HG03066 (cell line): ENCODE measurements at regions not wholly inside any gene's neighbourhood (a gene's known extent, or its start where the extent isn't known, plus 50 kb on each side); places are given as distances from the start of the nearest gene placed in this dataset.

ENCODE experiments used
- ATAC-seq: cut with Tn5 transposase; IDR thresholded peaks from one replicate; pipeline ENCODE4 v1.9.1; 2021; ENCODE audit warnings: low read depth; ENCODE audit not compliant: unreplicated experiment

DNA sequence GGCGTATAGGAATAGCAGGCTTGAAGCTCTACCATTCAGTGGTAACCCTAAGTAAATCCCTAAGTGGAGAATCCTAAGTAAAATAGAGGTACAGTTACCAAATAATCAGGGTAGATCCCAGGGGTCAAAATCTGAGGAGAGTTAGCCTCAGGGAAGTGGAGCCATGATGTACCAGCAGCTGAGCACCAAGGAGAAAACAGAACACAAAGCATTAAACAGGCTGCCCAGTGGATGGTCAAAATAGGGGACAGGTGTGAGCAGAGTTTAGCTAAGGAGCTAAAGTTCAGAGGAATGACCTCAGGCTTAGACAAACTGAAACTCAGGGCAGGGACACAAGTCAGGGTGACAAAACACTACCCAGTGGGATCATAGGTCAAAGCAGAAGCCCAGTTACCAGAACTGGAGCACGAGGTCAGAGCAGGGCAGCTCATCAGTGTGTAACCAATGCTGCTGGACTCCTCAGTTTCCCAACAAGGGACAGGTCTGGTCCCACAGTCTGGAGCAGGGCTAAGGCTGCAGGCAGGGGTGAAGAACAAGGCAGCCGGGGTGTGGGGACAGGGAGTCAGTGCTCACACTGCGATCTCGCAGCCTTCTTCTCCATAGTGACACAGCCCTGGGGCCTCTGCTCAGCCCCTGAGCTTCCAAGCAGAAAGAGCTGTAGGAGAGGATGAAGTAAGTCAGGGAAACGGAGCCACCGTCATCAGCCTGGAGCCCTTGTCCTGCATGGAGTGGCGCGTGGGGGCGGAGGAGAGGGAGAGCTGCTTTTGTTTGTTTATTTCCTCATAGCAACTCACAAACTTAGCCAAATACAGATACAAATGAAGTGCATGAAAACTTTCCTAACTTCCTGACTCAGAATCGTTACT is 264.0 kb downstream of the MREG start:
- no peak for ATAC-seq

DNA sequence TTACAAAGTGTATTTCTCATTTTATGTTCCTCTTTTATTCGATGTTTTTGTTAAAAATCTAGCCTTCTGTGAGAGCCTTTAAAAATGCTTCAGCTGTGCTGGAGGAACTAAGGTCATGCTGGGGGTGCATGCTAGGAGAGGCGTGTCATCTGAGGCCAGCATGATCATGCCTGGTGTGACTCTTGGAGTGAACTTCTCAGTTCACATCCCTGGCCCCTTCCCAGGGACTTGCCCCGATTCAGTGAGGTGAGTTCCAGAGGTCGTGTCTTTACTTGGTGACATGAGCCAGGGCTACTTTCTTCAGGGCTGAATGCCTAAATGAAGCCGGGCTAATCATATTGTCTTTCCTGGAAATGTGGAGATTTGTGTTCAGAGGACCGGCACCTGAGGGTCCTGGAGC is 264.9 kb downstream of the MREG start:
- ATAC-seq = no peak

DNA sequence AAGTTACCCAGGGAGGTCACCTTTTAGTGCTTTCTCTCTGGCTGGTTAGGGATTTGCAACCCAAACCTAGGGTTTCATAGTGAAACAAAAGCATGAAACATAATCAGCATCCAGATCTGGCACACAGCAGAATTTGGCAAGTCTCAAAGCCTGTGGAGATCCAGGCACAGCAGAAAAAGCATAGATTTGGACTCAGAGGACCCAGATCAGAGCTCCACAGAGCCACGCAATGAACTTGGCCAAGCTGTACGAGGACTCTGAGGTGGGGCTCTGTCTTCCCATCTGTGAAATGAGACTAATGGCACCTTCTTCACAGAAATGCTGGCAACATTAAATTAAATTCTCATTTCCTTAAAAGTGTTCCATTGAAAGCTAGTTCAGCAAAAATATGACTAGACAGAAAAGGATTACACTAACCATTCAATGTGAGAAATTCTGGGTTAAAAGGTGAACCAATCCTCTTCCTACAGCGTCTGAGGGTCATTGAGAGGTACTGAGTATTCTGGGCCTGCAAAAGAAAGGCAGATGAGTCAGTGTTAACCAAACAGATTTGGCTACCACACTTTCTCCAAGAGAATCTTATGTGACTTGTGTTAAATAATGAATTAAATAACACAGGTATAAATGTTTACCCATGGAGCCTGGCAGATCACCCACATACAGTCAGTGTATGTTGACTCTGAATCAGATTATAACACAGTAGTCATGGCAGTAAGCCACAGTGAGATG is 266.3 kb downstream of the MREG start:
- no peak for ATAC-seq

DNA sequence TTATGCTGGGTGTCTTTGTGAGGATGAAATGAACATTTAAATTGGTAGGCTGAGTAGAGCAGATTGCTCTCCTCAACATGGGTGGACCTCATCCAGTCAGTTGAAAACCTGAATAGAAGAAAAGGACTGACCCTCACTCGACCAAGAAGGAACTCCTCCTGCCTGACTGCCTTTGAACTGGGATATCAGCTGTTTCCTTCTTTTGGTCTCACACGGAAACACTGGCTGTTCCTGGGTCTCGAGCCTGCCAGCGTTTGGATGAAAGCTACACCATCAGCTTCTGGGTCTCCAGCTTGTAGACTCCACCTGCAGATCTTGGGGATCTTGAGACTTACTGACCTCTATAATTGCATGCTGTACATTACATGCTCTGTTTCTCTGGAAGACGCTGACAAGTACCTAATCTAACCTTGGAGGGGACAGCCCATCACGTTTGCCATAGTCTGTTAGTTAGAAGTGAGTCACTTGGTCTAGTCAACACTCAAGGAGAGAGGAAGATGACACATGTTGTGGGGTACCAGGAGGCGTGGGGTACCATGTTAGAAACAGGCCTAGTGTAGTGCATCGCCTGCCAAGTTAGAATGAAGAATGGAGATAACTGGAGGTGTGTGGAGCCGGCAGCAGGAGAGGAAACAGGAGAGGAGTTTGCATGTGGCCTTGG is 267.0 kb downstream of the MREG start:
- ATAC-seq = no peak

DNA sequence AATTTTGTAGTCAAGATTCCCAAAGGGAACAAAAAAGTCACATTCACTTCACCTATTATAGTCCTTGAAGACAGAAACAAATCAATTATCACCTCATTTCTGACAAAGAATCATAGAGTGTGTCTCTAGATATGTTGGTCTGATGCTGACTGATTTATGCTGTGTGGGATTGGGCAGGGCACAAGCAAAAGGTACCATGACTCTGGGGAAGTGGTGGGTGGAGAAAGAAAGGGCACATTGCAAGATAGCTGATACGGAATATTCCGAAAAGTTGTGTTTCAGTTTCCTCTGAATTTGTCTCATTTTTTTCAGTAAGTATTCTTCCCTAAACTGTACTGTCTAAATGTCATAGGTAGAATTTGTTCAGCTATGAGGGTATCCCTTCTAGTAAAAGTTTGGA is 268.0 kb downstream of the MREG start:
- no peak for ATAC-seq

DNA sequence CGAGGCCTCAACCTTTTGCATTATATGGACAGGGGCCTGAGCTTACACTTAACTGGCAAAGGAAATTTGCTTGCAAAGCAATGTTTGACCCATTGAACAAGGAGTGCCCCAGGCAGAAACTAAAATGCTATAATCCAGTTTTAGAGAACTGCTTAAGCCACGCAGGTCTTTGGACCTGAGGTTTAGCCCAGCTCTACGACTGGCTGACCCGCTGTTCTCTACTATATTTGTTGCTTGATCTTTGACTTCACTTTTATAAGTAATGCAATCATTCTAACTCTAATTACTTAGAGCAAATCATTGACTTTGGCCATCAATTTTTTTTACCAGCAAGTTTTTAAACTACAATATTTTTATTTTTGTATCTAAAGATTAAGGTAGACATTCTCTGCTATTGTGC is 268.8 kb downstream of the MREG start:
- ATAC-seq = no peak

DNA sequence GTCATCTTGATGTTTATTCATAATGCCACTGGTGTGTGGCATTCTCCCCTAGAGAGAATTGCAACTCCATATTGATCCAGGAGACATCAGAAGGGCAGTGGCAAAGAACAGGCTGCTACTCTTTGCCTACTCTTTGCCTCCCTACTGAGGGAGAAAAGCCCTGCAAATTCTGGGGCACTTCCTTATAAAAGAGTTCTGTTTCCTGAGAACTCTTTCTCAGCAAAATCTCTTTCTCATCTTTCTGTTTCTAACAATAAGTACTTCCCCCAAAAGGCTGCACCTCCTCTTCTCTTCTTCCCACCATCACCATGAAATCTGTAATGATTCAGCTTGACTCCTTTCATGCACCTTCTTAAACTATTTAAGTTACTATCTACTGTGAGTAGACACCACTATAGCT is 270.3 kb downstream of the MREG start:
- no peak for ATAC-seq

DNA sequence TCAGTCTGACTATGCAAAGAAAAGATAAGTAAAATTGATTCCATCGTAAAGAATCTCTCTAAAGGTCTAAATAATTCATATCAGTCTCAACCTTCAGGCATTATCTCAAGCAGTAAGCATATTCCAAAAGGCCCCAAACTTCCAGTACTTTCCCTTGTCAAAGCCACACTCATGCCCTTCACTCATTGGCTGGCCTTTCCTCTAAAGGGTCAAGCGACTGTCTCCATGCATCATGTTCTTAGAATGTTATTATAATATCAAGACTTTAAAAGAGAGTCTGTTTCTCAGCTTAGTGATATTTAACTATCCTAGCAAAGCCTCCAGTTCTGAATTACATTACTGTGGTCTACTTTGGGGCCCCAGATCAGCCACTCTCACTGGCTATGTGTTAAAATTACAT is 271.3 kb downstream of the MREG start:
- no peak for ATAC-seq

DNA sequence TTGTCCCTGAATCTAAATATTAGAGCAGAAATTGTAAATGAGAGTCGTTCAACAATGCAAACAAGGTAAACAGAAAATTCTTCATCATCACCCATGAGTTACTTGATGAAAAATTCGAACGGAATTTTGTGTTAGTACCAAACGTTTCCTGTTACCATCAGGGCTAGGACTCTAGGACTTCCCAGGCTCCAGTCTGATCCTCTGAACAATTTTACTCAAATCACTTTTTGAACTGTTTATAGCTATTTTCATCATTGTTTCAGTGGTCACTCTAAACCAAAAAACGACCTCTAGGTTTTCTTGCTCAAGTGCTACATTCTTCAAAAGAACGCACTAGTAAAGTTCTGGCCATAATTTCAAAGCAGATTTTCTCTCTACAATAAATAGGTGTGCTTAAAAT is 273.3 kb downstream of the MREG start:
- no peak for ATAC-seq

DNA sequence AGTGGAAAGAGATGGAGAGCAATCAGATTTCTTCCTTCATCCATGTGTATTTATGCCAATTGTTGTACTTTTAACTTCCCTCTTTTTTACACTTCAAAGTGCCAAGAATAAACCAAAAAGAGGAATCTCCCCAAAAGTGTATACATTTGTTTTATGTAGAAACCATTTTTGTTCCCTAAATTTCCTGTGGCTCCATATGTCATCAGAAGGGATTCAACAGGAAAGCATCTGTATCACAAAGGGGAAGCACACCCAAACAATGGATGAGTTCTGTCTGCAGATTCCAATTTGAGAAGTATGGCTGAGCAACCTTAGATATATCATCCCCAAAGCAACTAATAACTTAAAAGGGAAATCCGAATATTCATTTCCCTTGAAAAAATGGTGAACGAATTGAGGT is 275.0 kb downstream of the MREG start:
- ATAC-seq = no peak

DNA sequence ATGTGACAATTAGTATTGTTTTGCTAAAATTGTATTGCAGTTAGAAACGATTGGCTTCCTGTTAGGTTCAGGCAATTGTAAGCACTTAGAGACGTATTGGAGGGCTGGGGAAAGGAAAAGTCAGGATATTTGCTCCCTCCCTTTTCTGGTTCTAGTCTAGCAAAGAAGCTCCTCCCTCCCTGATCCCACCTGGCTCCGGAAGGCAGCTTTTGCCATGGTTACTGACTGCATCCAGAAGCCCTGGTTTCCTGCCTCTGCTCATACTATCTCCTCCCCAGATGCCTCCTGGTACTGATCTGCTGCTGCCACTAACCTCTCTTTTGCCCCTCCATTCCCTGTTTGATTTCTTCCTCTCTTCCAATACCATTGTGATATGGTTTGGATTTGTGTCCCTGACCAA is 275.9 kb downstream of the MREG start:
- ATAC-seq = no peak

DNA sequence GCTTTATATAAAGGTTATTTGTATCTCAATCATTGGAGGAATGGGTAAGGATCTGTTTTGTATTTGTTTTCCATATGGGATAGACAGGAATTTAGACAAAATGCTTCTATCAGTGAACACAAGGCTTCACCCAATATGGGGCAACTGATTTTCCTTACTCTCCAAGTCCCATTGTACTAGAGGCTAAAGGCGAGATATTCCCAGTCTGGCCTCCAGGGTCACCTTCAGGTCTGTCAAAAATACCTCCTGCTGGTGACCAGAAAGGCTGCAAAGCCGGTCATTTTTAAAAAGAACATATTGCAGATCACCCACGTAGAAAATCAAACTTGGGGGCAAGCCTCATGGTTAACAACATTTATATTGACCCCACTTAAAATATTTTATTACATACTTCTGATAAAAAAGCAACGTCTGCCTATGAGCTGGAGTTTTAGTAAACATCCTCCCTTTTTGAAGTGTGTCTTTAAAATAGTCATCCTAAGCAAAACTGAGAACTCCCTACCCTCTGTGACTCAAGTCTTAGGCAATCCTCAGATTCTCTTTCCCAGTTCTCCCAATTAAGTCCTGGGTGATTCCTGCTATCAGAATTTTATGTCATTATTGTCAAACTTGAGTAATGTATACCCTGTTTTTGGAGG is 276.6 kb downstream of the MREG start:
- ATAC-seq = no peak

DNA sequence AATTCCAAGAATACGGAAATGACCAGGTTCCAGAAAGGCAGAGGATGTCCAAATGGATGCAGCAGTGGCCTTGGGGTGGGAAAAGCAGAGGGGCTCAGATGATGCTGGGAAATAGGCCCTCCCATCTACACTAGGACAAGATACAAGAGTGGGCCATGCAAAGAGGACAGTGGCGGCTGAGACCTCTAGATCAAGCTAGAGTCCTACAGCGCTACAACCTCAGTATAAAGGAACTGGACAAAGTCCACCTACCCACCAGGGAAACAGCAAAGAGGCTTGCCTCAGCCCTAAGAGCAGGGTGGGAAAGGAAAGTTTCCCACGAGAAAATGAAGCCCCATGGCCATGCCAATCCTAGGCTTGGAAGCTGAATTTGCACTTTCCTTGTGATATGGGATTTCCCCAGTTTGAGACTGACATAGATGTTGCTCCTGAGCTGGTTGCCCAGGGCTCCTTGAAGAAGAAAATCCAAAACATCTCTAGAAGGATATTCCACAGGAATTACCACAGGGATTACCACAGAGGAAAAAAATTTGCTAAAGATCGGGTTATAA is 282.2 kb downstream of the MREG start:
- ATAC-seq = no peak

DNA sequence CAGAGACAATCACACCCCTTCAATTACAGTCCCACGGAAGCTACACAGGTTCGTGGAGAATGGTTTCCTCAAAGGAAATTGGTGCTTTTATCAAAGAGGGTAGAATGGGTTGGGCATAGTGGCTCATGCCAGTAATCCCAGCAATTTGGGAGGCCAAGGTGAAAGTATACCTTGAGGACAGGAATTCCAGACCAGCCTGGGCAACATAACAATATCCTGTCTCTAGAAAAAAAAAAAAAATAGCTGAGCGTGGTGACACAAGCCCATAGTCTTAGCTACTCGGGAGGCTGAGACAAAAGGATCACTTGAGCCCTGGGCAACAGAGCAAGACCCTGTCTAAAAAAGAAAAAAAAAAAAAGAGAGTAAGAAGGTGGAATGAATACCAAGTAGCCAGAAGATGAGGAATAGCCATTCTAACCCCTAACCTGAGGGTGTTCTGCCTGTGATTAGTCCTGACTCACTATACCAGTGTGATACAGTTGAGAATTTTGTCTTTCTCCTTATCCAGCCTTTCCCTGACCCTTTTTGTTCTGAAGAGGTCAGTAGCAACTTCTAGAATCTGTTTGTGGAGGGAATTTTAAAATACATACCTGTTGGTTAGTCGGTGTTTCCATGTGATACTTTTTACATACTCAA is 283.2 kb downstream of the MREG start:
- ATAC-seq = no peak

DNA sequence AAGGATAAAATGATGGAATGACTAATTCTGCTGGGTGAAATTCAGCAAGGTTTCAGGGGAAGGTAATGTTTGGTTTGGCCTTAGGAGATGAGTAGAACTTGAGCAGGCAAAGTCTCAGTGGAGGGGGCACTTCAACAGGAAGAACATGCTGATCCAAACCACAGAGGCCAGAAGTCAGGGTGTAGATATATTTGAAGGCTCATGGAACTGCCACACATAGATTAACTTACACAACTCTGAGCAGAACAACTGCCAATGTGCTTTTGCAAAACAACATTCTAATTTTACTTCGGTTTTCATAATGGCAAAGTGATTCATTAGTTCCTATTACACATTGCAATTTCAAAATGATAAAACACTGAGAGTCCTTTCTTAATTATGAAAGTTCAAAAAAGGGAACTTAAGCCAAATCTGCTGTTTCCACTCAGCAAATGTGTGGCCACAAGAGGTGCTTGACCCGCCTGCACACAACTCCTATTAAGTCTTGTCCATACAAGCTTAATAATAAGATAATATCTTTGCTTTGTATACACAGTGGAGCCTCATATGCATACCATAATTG is 284.8 kb downstream of the MREG start:
- ATAC-seq = peak; percentile 90

DNA sequence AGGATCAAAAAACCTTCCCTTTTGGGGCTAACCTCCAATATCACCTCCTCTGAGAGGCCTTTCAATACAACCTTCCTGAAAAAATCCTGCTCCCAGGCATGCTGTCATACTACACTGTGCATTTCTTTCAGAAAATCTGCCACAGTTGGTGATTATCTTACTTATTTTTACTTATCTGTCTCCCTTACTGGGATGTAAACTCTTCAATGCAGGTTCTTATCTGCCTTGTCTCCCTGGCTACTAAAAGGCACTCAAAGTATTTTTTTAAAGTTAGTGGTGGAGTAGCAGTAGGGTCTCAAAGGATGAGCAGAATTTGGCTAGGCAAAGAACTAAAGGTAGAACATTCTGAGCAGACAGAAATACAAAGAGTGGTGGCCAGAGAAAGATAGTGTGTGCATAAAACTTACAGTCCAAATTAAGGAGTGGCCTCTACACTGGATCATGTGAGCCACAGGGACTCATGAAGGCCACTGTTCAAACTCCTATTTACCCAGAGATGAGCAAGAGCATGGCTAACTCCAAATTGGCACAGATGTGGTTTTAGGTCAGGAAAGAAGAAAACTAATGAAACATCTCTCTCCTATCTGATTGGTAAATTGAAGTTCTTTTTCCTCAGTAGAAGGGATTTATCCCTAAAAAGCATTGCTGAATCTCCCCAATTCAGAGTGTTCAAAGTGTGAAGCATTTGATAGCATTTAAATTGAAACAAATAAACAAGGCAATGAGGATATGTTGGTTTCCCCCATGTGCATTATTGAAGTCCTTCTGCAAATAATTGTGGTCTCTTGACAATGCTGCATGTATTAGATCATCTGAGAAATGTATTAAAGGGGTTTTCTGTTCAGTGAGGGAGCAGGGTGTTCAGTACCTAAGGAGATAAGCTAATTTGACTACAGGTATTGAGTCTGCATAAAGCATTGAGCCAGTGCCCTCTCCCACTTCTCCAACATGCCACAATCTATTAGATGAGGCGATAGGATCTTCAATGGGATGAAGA is 285.5 kb downstream of the MREG start:
- ATAC-seq = peak; percentile 10

DNA sequence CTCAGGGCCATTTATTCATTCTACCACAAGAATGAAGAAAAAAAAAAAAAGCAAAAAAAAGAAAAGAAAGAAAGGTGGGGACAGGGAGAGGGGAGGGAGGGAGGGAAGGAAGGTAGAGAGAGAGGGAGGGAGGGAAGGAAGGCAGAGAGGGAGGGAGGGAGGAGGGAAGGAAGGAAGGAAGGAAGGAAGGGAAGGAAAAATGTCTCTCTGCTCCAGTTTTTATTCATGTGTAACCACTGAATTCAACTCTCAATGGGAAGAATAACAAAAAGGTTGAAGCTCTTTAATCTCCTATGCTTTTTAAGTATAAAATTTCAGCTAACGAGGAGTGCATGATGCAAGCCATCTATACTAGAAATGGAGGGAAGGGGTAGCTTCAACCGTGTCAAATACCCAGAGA is 287.3 kb downstream of the MREG start:
- ATAC-seq = no peak

DNA sequence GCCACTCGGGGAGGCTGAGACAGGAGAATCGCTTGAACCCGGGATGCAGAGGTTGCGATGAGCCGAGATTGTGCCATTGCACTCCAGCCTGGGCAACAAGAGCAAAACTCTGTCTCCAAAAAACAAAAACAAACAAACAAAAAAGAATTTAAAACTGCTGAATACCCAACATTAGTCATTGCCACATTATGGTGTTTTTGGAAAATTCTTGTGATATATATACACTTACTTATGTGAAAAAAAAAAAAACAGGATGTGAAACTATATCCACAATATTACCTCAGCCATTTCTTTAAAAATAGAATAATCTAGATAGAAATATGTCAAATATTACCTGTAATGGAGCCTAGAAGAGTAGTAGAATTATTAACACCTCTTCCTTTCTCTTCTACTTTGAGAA is 288.3 kb upstream of the FN1 start:
- ATAC-seq = no peak

DNA sequence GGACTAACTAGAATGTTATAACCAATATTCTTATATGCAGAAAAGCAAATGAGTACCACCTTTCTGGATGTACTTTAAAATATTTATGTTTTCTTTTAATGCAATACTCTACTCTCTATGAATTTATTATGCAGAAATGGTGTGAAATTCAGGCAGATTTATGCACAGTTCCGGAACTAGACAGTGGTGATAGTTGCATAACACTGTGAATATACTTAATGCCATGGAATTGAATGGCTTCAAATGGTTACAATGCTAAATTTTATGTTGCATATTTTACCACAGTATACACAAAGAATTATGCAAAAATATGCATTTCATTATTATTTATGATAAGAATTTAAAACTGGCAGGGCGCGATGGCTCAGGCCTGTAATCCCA is 287.8 kb upstream of the FN1 start:
- no peak for ATAC-seq
